ENCODE measurements at regions not wholly inside any gene's neighbourhood (a gene's known extent, or its start where the extent isn't known, plus 50 kb on each side); places are given as distances from the start of the nearest gene placed in this dataset.

GRCh38 chrX:147847999-147848398, 63.7 kb upstream of the FMR1 start:
- no peak for DNase-seq

- no peak for DNase-seq
These were observed 62.9 kb upstream of the FMR1 start for GRCh38 chrX:147848543-147849443.

GRCh38 chrX:147850875-147851274, 60.8 kb upstream of the FMR1 start:
- DNase-seq, result no peak

- no peak for DNase-seq
These were observed 58.0 kb upstream of the FMR1 start for GRCh38 chrX:147853701-147854100.

GRCh38 chrX:147859666-147860065, 52.1 kb upstream of the FMR1 start:
- no peak for DNase-seq
